Osteoblast (primary cell): ENCODE measurements at regions not wholly inside any gene's neighbourhood (a gene's known extent, or its start where the extent isn't known, plus 50 kb on each side); places are given as distances from the start of the nearest gene placed in this dataset.

Source experiments
- DNase-seq: peaks from one replicate; pipeline ENCODE4 v3.0.0; 2011; ENCODE audit warnings: low spot score, mixed read lengths; ENCODE audit not compliant: insufficient read length; ENCODE audit errors: missing footprints
- H2AFZ ChIP-seq: 2 replicates; pipeline ENCODE4 v1.6.0; 2011; ENCODE audit warnings: mild to moderate bottlenecking, low read length
- H3K27ac ChIP-seq: 2 replicates; pipeline ENCODE4 v1.5.1; 2011; ENCODE audit warnings: mild to moderate bottlenecking, low read depth, low read length, moderate library complexity
- H3K27me3 ChIP-seq: 2 replicates; pipeline ENCODE4 v1.6.0; 2012; ENCODE audit warnings: mild to moderate bottlenecking, control low read depth, inconsistent platforms, low read length, moderate library complexity; ENCODE audit not compliant: insufficient read depth
- H3K36me3 ChIP-seq: 2 replicates; pipeline ENCODE4 v1.5.1; 2011; ENCODE audit warnings: mild to moderate bottlenecking, low read length, control low read depth, moderate library complexity; ENCODE audit not compliant: insufficient read depth
- H3K4me1 ChIP-seq: 2 replicates; pipeline ENCODE4 v1.5.1; 2011; ENCODE audit warnings: mild to moderate bottlenecking, low read length, control low read depth, moderate library complexity; ENCODE audit not compliant: insufficient read depth
- H3K4me2 ChIP-seq: 2 replicates; pipeline ENCODE4 v1.6.0; 2011; ENCODE audit warnings: mild to moderate bottlenecking, low read length; ENCODE audit not compliant: insufficient read depth
- H3K4me3 ChIP-seq: fragments of 200-600 bp; sonication (generic); 3 replicates; pipeline ENCODE4 v1.5.1; 2012; ENCODE audit warnings: mild to moderate bottlenecking, low read length, inconsistent platforms; ENCODE audit not compliant: insufficient read depth
- H3K79me2 ChIP-seq: 2 replicates; pipeline ENCODE4 v1.6.0; 2012; ENCODE audit warnings: mild to moderate bottlenecking, low read length, control low read depth, inconsistent platforms; ENCODE audit not compliant: insufficient read depth
- H3K9me3 ChIP-seq: 2 replicates; pipeline ENCODE4 v1.5.1; 2011; ENCODE audit warnings: low read depth, low read length, control low read depth
- H4K20me1 ChIP-seq: 2 replicates; pipeline ENCODE4 v1.6.0; 2012; ENCODE audit warnings: mild to moderate bottlenecking, low read length, control low read depth; ENCODE audit not compliant: insufficient read depth
- TF ChIP-seq, protein P1 (sequence below): IDR thresholded peaks from 2 replicates; pipeline ENCODE4 v1.5.1; 2011; ENCODE audit warnings: mild to moderate bottlenecking, low read depth, low read length, moderate library complexity; ENCODE audit errors: extremely low read depth

DNA sequence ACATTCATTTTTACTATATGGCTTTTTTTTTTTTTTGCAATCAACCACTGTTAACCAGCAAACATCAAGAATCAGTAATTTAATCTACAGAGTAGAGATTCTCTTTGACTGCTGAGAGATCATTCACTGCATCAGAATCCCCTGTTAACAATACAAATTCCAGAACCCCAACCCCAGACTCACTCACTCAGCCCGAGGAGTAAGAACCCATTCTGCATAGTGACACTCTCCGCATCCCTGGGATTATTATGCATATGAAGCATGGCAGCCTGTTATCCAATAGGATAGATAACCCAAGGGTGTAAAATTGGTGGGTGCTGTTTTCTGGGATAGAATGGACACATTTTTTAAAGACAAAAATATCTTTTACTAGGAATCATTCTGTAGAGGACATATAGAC lies 76.3 kb upstream of the CCDC39 start:
- DNase-seq, result no peak
- Histone ChIP-seq H3K36me3 (no peaks in the 10 kb centered on the region), H3K4me2 (no peak overlapping the region), H2AFZ (no peak overlapping the region), H3K27ac (no peak overlapping the region), H4K20me1 (no peaks in the 10 kb centered on the region), H3K4me3 (no peak overlapping the region), H3K9me3 (no peaks in the 10 kb centered on the region), H3K27me3 (no peaks in the 10 kb centered on the region), H3K79me2 (no peaks in the 10 kb centered on the region), H3K4me1 (no peaks in the 10 kb centered on the region)
- TF ChIP-seq, protein P1, sequence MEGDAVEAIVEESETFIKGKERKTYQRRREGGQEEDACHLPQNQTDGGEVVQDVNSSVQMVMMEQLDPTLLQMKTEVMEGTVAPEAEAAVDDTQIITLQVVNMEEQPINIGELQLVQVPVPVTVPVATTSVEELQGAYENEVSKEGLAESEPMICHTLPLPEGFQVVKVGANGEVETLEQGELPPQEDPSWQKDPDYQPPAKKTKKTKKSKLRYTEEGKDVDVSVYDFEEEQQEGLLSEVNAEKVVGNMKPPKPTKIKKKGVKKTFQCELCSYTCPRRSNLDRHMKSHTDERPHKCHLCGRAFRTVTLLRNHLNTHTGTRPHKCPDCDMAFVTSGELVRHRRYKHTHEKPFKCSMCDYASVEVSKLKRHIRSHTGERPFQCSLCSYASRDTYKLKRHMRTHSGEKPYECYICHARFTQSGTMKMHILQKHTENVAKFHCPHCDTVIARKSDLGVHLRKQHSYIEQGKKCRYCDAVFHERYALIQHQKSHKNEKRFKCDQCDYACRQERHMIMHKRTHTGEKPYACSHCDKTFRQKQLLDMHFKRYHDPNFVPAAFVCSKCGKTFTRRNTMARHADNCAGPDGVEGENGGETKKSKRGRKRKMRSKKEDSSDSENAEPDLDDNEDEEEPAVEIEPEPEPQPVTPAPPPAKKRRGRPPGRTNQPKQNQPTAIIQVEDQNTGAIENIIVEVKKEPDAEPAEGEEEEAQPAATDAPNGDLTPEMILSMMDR, result no peak

DNA sequence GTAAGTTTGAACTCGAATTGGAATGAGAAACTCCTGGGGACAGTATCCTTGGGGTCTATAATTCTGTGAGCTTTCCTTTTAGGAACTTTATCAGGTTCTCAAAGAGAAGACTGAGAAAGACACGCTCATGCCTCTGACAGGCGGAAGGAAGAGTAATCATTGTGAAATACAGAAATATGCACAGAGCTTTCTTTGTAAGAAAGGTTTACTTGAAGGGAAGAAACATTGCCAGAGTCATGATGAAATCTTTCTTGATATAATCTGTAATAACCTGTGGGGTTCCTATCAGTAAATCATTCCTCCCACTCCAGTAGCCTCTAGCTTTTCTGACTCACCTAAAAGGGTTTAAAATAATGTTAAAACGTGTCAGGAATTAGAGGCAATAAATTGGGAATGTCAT lies 83.6 kb upstream of the CCDC39 start:
- H3K9me3 ChIP-seq, result no peaks in the 10 kb centered on the region
- TF ChIP-seq, protein P1, result no peak
- no peak overlapping the region for H3K27ac ChIP-seq
- no peaks in the 10 kb centered on the region for H3K79me2 ChIP-seq
- no peaks in the 10 kb centered on the region for H3K4me1 ChIP-seq
- no peak overlapping the region for H2AFZ ChIP-seq
- no peak overlapping the region for H3K4me3 ChIP-seq
- H3K27me3 ChIP-seq, result no peaks in the 10 kb centered on the region
- no peak overlapping the region for H3K4me2 ChIP-seq
- DNase-seq, result no peak
- no peaks in the 10 kb centered on the region for H4K20me1 ChIP-seq
- H3K36me3 ChIP-seq, result no peaks in the 10 kb centered on the region

DNA sequence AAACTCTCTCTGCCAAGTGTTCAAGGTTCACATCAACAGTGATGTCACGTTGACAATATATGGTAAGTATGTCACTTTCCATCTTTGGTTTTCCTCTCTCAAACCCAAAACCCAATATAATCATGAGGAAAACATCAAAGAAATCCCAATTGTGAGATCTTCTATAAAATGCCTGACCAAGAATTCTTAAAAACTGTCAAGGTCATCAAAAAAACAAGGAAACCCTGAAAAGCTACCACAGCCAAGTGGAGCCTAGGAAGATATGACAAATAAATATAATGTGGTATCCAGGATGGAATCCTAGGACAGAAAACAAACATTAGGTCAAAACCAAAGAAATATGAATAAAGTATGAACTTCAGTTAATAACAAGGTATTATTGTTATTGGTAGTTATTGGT lies 85.2 kb upstream of the CCDC39 start:
- Histone ChIP-seq H3K27me3 (no peaks in the 10 kb centered on the region), H3K4me2 (no peak overlapping the region), H3K4me1 (no peaks in the 10 kb centered on the region), H3K79me2 (no peaks in the 10 kb centered on the region), H4K20me1 (no peaks in the 10 kb centered on the region), H2AFZ (no peak overlapping the region), H3K9me3 (no peaks in the 10 kb centered on the region), H3K36me3 (no peaks in the 10 kb centered on the region), H3K4me3 (no peak overlapping the region), H3K27ac (no peak overlapping the region)
- TF ChIP-seq, protein P1, result no peak
- no peak for DNase-seq

DNA sequence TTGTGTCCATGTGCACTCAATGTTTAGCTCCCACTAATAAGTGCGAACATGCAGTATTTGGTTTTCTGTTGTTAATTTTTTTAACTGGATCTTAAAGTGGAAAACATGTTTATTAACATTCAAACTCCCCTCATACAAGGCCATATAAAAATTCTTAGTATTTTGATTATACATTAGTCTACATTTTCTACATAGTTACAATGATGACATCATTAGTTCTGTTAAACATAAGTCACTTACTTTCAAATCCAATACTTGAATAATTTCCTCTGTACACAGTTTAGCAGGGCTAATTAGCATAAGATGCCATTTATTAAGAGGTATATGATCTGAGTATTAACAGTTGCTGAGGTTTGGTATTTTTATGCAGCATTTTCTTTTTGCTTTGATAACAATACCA lies 91.3 kb upstream of the CCDC39 start:
- H3K36me3 ChIP-seq, result no peaks in the 10 kb centered on the region
- no peak overlapping the region for H3K4me3 ChIP-seq
- H2AFZ ChIP-seq, result no peak overlapping the region
- H3K79me2 ChIP-seq, result no peaks in the 10 kb centered on the region
- H3K27me3 ChIP-seq, result no peaks in the 10 kb centered on the region
- no peak overlapping the region for H3K27ac ChIP-seq
- no peaks in the 10 kb centered on the region for H3K9me3 ChIP-seq
- H3K4me1 ChIP-seq, result no peaks in the 10 kb centered on the region
- no peak for DNase-seq
- no peak overlapping the region for H3K4me2 ChIP-seq
- no peaks in the 10 kb centered on the region for H4K20me1 ChIP-seq
- TF ChIP-seq, protein P1, result no peak
